Islet precursor cell (in vitro differentiated cells): ENCODE measurements at regions not wholly inside any gene's neighbourhood (a gene's known extent, or its start where the extent isn't known, plus 50 kb on each side); places are given as distances from the start of the nearest gene placed in this dataset.
"Not testable (repeated sequence)": the region's sequence is repeated elsewhere in the genome, so short reads cannot be mapped to it uniquely, and the experiment has no call there.

Experiments
- DNase-seq: peaks from one replicate; pipeline ENCODE4 v3.0.0-alpha.2; 2018

DNA sequence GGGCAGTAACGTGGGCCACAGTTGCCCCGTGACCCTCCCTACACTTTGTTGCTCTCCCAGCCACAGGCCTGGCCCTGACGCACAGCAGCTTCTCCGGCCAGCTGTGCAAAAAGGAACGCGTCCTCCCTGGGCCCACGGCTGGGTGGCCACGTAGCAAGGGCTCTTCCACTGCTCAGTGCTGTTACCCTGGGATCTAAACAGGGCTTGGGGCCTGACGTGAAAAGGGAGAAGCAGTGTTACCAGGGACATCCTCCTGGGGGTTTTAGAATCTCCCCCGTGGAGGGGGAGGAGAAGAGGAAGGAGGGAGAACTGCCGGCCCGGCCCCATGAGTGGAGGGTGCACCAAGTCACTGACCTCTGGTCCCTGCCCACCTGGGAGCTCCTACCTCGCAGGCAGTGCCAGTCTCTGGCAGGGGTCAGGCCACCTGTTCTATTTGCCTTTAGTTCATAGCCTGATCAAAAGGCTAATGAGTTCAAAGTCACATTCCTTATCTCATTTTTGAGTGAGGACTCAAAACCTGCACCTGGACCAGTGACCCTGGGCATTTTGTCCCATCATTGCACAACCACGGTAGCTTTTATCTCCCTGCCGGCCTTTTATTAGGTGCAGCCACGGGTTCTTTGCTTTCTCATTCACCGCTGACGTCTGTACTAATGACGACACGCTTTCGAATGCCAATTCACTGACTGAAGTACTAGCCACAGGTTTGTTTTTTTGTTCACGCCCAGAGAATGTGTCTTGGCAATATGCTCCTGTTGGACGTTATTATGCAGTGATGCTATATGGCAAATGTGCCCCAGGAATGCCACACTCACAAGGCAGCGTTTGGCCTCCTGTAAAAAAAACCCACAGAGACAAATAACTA lies 4424.6 kb upstream of the TPTE start:
- not testable (repeated sequence) for DNase-seq

DNA sequence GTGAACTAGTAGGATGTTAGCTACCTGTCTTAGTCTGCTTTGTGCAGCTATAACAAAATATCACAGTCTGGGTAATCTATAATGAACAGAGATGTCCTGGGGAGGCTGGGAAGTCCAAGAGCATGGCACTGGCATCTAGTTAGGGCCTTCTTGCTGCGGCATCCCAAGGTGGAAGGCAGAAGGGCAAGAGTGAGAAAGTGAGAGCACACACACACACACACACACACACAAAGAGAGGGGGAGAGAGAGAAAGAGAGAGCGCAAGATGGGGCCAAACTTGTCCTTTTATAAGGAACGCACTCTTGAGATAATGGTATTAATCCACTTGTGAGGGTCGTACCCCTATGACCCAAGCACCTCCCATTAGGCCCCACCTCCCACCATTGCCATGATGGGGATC lies 4423.6 kb upstream of the TPTE start:
- DNase-seq, result not testable (repeated sequence)

DNA sequence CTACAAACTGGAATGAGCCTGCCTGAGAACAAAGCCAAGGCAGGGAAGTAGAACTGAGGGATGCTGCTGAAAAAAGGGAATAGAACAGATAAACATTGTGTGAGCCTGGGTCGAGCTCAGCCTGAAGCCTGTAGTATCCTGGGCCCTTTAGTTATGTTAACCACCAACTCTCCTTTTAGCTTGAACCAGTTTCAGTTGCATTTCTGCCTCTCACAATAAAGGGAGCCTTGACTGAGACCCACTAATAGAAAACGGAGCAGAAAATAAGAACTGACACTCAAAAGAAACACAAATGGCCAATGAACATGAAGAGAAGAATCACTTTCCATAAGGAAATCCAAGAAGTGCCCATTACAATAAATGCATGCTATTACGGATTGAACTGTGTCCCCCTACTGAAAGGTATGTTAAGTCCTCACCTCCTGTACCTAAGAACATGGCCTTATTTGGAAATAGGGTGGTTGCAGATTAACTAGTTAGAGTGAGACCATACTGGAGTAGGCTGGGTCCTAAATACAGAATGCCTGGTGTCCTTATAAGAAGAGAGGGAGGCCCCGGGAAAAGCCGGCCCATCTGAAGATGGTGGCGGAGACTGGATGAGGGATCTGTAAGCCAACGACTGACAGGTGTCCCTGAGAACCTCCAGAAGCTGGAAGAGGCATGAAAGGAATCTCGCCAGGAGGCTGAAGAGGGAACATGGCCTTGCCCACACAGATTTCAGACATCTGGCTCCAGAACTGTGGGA lies 4423.0 kb upstream of the TPTE start:
- not testable (repeated sequence) for DNase-seq

DNA sequence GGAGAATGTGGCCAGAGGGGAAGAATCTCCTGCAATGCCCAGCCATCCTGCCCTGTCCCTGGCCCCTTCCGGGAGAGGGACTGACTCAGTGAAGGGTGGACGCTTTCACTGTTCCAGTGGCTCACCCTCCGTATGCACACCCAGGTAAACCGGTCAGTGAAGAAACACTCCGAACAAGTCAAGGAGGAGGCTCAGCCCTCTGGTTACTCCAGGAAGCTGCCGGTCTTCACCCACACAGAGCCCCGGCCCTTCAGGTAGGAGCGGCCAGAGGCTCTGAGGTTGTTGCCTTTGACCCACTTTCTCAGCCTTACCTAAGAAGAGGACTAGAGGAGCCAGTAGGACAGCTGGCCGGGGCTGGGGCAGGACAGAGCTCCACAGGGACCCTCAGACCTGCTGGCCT lies 4419.8 kb upstream of the TPTE start:
- not testable (repeated sequence) for DNase-seq

GRCh38 chr21:6104546-6104945 lies 4416.8 kb upstream of the TPTE start:
- DNase-seq, result not testable (repeated sequence)

- DNase-seq, result not testable (repeated sequence)
Observed at GRCh38 chr21:6106686-6107567, 4414.5 kb upstream of the TPTE start.

DNA sequence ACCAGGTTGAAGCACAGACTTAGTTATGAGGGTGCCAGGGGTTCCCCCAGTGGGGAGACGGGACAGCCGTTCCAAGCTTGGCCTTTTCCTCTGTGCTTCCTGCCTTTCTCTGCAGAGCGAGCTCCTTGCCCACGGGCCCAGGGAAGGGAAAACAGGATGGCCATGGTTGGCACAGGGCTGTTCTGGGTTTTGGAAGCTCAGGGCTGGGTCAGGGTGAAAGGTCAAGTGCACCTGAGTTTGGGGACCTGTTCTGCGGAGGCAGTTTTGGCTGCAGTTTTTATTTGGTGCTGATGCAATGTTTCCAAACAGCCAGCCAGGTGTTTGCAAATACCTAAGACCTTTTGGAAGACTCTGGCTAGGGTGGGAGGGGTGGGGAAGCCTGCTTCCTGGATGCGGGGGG lies 4412.5 kb upstream of the TPTE start:
- DNase-seq, result not testable (repeated sequence)

- peak; percentile 28 for DNase-seq
Observed at GRCh38 chr21:6109774-6110173, 4411.6 kb upstream of the TPTE start.

- not testable (repeated sequence) for DNase-seq
Observed at GRCh38 chr21:6110716-6111343, 4410.6 kb upstream of the TPTE start.

GRCh38 chr21:6111354-6111753 lies 4410.0 kb upstream of the TPTE start:
- DNase-seq, result not testable (repeated sequence)

DNA sequence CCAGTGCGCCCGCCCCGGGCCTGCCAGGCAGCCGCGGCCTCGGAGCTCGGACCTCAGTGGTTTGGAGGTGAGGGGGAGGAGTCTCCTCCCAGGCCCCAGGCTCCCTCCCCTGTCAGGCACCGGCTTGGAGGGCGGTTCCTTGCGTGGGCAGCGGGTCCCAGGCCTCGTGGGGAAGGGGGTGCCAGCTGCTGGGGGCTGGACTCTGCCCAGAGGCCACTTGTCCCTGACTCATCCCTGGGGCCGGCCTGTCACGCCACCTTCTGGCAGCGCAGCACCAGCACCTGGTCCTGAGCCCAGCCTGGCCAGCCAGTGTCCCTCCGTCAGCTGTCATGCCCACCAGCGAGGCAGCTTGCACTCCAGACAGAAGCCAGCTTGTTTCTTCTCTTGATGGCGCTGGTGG lies 4403.0 kb upstream of the TPTE start:
- DNase-seq, result not testable (repeated sequence)

DNA sequence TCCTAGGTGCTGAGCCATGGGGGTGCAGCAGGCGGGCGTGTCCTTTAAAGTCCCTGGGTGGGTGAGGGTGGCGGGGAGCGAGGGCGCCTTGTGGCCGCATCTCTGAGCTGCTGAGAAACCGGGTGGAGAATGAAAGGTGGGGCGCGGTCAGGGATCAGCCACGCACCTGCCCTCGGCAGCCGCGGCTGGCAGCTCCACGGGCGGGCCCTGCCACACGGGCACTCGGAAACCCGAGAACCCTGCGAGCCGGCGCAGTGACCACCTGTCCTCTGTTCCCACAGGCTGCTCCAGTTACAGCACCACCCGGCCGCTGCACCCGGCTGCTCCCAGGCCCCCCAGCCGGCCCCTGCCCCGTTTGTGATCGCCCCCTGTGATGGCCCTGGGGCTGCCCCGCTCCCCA lies 4400.5 kb upstream of the TPTE start:
- DNase-seq, result not testable (repeated sequence)

GRCh38 chr21:6122629-6123028 lies 4398.8 kb upstream of the TPTE start:
- DNase-seq, result not testable (repeated sequence)

DNA sequence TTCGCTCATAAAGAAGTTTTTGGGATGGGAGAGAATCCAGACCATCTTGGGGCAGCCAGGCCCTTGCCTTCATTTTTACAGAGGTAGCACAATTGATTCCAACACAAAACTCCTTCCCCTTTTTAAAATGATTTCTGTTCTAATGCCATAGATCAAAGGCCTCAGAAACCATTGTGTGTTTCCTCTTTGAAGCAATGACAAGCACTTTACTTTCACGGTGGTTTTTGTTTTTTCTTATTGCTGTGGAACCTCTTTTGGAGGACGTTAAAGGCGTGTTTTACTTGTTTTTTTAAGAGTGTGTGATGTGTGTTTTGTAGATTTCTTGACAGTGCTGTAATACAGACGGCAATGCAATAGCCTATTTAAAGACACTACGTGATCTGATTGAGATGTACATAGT lies 4398.2 kb upstream of the TPTE start:
- not testable (repeated sequence) for DNase-seq

DNA sequence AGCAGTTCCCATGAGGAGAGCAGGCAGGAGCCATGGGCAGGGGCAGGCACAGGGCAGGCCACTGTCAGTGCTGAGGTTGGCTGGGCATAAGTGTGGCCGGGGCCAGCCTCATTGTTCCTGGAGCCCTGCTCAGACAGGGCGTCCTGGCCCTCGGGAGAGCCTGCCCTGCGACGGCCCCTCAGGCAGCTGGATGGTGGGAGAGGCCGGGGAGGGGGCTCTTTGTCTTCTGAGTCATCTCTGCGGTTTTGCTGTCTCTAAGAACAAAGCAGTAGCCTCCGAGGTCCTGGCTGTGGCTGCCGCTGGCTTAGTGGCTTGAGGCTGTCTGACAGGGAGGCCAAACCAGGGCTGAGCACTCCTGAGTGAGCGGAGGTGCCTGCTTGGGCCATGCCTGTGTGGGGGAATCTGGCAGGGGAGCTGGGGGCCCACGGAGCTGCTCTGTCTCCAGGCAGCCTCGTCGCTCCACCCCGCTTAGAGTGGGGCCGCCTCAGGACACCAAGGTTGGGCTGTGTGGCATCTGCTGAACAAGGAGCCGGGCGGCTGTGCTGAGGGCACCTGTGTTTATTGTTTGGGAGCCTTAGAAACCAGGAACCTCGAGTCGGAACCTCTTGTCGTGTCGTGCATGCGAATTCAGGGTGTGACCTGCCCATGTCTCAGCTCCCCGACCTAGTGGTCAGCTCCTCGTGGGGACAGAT lies 4395.7 kb upstream of the TPTE start:
- peak; percentile 92 for DNase-seq

- peak; percentile 20 for DNase-seq
Observed at GRCh38 chr21:6126976-6127732, 4394.2 kb upstream of the TPTE start.

DNA sequence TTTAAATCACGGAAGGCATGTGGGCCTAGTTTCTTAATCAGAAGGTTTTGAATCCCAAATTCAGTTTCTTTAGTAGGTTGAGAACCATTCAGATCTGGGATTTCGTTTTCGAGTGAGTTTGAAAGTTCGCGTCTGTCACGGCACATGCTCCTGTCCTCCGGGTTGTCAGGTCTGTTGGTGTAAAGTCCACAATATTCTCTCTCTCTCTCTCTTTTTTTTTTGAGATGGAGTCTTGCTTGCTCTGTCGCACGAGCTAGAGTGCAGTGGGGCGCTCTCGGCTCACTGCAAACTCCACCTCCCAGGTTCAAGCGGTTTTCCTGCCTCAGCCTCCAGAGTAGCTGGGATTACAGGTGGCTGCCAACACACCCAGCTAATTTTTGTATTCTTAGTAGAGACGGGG lies 4390.6 kb upstream of the TPTE start:
- DNase-seq, result not testable (repeated sequence)

DNA sequence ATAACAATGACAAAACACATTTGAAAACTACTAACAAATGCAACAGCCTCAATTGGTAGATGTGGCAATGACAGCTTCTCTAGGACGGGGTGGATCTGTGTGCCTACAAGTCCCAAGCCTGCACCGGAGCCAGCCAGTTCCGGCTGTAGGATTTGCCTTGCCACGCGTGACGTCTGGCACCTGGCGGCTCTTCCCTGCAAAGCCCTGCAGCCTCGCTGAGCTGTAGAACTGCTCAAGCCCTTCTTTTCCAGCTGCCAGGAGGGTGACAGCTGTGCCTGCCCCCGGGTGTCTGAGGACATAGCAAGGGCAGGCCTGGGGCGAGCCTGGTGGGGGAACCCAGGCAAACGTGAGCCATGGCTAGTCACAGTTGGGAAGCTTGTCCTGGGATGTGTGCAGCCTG lies 4388.0 kb upstream of the TPTE start:
- DNase-seq, result not testable (repeated sequence)

DNA sequence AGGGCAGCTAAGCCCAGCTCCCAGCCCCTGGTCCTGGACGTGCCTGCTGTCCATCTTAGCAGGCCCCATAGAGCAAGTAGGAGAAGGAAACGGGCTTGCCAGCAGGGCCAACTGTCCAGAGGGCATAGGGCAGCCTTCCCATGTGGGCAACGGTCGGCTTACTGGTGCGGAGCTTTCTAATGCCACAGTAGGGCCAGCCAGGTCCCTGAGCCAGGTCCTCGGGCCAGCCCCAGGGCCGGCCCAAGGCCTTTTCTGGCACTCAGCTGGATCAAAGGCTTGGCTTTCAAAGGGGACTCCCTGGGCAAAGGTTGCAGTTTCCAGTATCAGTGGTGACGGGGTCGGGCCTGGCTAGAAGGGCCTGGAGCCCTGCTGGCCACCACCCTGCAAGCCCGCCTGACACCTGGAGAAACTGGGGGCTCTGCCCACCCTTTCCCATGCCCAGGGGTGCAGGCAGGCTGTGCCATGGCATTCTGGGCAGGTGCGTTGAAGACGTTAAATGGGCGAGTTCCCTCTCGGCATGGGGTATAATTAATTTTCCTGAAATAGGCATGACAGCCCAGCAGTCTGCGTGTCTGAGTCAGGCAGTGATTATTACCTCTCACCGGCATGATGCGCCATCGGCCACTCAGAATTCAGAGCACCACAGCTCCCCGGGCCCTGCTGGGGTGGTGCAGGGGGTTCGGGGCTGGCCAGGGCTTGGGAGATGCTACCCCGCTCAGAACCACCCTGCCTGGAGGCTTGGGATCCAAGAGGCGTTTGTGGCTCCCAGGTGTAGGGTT lies 4387.3 kb upstream of the TPTE start:
- DNase-seq, result not testable (repeated sequence)

DNA sequence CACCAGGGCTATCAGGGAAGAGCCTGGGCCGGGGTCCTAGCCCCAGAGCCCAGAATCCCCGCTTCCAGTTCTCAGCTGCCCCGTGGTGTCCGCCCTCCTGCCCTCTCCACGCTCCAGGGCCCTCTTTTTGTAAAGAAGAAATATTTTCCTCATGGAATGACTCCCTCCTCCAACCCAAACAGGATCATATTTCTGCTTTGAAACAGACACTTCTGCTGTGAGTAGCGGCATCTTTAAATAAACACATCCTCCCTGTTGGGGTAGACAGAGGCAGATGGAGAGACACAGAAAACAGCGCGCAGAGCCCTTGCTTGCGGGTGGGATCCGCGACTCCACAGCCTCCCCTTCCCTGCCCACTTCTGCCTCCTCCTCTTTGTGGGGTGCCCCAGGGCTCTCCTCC lies 4384.7 kb upstream of the TPTE start:
- DNase-seq, result not testable (repeated sequence)
